Keratinocyte (primary cell): ENCODE measurements at regions not wholly inside any gene's neighbourhood (a gene's known extent, or its start where the extent isn't known, plus 50 kb on each side); places are given as distances from the start of the nearest gene placed in this dataset.

ENCODE experiments used
- EZH2 ChIP-seq: IDR thresholded peaks from one replicate; pipeline ENCODE4 v1.6.1; 2012; ENCODE audit warnings: inconsistent platforms, mild to moderate bottlenecking, low read length, moderate library complexity
- TF ChIP-seq, protein P1 (sequence below), 3 experiments: IDR thresholded peaks in 1 of 3; conservative IDR thresholded peaks in 1 of 3; optimal IDR thresholded peaks in 1 of 3; 2 replicates in 2 of 3; 3 replicates in 1 of 3; pipeline versions ENCODE3 to v1.5.1; 2011; ENCODE audit warnings: low read length in 3 of 3, mild to moderate bottlenecking in 3 of 3, moderate library complexity in 2 of 3, control low read depth in 1 of 3, inconsistent platforms in 1 of 3; ENCODE audit not compliant: insufficient read depth in 2 of 3; ENCODE audit errors: extremely low read depth in 1 of 3

DNA sequence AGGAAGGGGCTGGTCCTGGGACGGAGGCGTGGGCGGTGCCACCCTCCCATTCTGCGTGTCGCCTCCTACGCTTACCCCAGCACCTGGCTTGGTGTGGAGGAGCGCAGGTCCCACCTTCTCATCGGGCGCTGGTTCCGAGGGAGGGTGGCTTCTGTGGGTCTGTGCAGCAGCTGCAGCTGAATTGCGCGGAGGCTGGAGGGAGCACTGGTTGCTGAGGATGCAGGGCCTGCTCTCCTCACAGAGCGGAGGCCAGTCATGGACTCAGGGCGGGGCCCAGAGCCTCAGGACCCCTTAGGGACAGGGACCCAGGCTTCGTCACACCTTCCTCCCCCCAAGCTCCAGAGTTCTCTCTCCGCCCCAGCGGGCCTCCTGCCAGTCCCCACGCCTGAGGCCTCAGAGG lies 127.8 kb upstream of the MAP3K4 start:
- TF ChIP-seq, protein P1, sequence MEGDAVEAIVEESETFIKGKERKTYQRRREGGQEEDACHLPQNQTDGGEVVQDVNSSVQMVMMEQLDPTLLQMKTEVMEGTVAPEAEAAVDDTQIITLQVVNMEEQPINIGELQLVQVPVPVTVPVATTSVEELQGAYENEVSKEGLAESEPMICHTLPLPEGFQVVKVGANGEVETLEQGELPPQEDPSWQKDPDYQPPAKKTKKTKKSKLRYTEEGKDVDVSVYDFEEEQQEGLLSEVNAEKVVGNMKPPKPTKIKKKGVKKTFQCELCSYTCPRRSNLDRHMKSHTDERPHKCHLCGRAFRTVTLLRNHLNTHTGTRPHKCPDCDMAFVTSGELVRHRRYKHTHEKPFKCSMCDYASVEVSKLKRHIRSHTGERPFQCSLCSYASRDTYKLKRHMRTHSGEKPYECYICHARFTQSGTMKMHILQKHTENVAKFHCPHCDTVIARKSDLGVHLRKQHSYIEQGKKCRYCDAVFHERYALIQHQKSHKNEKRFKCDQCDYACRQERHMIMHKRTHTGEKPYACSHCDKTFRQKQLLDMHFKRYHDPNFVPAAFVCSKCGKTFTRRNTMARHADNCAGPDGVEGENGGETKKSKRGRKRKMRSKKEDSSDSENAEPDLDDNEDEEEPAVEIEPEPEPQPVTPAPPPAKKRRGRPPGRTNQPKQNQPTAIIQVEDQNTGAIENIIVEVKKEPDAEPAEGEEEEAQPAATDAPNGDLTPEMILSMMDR (optimal IDR thresholded peaks at IDR 0.05 in 1 of 3, IDR thresholded peaks at IDR 0.05 in 1 of 3, conservative IDR thresholded peaks at IDR 0.05 in 1 of 3; ENCODE audit: extremely low read depth in 1 of 3, insufficient read depth in 2 of 3, low read length in 3 of 3) = no peak
- TF ChIP-seq EZH2 = no peak
